ENCODE measurements at regions not wholly inside any gene's neighbourhood (a gene's known extent, or its start where the extent isn't known, plus 50 kb on each side); places are given as distances from the start of the nearest gene placed in this dataset.
"Not testable (repeated sequence)": the region's sequence is repeated elsewhere in the genome, so short reads cannot be mapped to it uniquely, and the experiment has no call there.

DNA sequence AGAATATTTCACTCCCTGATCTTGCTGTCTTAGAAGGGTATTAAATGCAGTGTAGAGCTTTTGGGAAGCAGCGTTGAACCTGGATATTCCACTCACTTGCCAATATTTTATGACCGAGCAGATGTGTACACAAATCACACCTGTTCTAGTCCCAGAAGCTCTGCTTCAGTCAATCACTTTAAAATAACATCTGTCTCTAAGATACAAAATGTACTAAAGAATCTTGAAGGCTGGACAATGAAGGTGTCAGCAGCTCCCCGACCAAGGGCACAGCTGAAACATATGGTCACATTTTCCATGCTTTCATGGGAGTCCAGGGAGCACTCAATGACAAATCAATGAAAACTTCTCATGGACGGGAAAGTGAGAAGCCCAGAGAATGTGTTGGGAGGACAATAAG, 668.3 kb downstream of the PRIM2 start:
- not testable (repeated sequence) for H2AFZ ChIP-seq (ENCODE audit: low read length); H3K4me2 ChIP-seq (ENCODE audit: low read depth, low read length, poor library complexity, severe bottlenecking); H3K9me2 ChIP-seq (replicated peaks; ENCODE audit: insufficient read depth, low read length); H3K79me2 ChIP-seq (ENCODE audit: low read length); DNase-seq; H3K9ac ChIP-seq (ENCODE audit: low read length); H3K36me3 ChIP-seq (ENCODE audit: insufficient read depth, low read length); H3K9me3 ChIP-seq (ENCODE audit: low read length); H3K4me3 ChIP-seq (ENCODE audit: low read length); H3K27me3 ChIP-seq (ENCODE audit: low read length); H3K4me1 ChIP-seq (ENCODE audit: low read length); H4K20me1 ChIP-seq (ENCODE audit: insufficient read depth, low read depth, low read length); H3K27ac ChIP-seq (ENCODE audit: low read length)

GRCh38 chr6:57986584-57986983, 669.2 kb downstream of the PRIM2 start:
- H3K79me2 ChIP-seq (ENCODE audit: low read length); H3K4me3 ChIP-seq (ENCODE audit: low read length); H3K9ac ChIP-seq (ENCODE audit: low read length); H3K27ac ChIP-seq (ENCODE audit: low read length); H3K36me3 ChIP-seq (ENCODE audit: insufficient read depth, low read length); H2AFZ ChIP-seq (ENCODE audit: low read length); H3K9me3 ChIP-seq (ENCODE audit: low read length); H3K4me1 ChIP-seq (ENCODE audit: low read length); H3K9me2 ChIP-seq (replicated peaks; ENCODE audit: insufficient read depth, low read length); H4K20me1 ChIP-seq (ENCODE audit: insufficient read depth, low read depth, low read length); H3K27me3 ChIP-seq (ENCODE audit: low read length): not testable (repeated sequence)
- DNase-seq, result peak; percentile 79
- peak overlapping the region; percentile 17 for H3K4me2 ChIP-seq (ENCODE audit: low read depth, low read length, poor library complexity, severe bottlenecking)

DNA sequence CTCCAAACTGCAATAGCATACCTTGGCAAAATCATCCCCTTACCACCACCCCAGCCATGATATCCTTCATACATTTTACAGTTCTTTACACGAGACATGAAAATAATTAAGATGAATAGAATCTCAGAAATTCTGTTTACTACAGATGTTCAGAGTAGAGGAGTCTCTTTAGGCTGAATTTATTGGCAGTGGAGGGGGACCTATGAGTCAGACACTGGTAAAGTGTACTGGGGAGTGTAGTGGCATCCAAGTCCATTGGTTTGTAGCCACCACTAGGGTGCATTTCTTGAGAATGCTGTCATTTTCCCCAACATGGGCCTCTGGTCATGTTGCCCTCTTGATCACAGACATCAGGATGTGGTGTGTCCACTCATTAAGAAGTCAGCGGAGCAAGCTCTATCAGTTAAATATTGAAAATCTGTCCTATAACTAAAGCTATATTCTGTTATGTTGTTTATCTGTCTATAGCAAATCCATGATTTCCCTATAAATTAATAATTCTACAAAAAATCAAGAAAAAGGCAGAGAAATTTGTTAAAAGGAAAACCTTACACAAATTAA, 672.2 kb downstream of the PRIM2 start:
- H2AFZ ChIP-seq (ENCODE audit: low read length); H3K9me3 ChIP-seq (ENCODE audit: low read length); H3K9ac ChIP-seq (ENCODE audit: low read length); H3K79me2 ChIP-seq (ENCODE audit: low read length); H3K27me3 ChIP-seq (ENCODE audit: low read length); H3K36me3 ChIP-seq (ENCODE audit: insufficient read depth, low read length); H3K4me1 ChIP-seq (ENCODE audit: low read length); DNase-seq; H3K9me2 ChIP-seq (replicated peaks; ENCODE audit: insufficient read depth, low read length); H4K20me1 ChIP-seq (ENCODE audit: insufficient read depth, low read depth, low read length); H3K4me3 ChIP-seq (ENCODE audit: low read length); H3K27ac ChIP-seq (ENCODE audit: low read length); H3K4me2 ChIP-seq (ENCODE audit: low read depth, low read length, poor library complexity, severe bottlenecking): not testable (repeated sequence)

GRCh38 chr6:57998858-57999619, 681.6 kb downstream of the PRIM2 start:
- H3K9me2 ChIP-seq (replicated peaks; ENCODE audit: insufficient read depth, low read length); H3K4me1 ChIP-seq (ENCODE audit: low read length); DNase-seq; H3K27me3 ChIP-seq (ENCODE audit: low read length); H3K4me3 ChIP-seq (ENCODE audit: low read length); H3K9me3 ChIP-seq (ENCODE audit: low read length); H2AFZ ChIP-seq (ENCODE audit: low read length); H3K9ac ChIP-seq (ENCODE audit: low read length); H3K27ac ChIP-seq (ENCODE audit: low read length); H3K4me2 ChIP-seq (ENCODE audit: low read depth, low read length, poor library complexity, severe bottlenecking); H4K20me1 ChIP-seq (ENCODE audit: insufficient read depth, low read depth, low read length); H3K36me3 ChIP-seq (ENCODE audit: insufficient read depth, low read length); H3K79me2 ChIP-seq (ENCODE audit: low read length): not testable (repeated sequence)

- not testable (repeated sequence) for H2AFZ ChIP-seq (ENCODE audit: low read length); H4K20me1 ChIP-seq (ENCODE audit: insufficient read depth, low read depth, low read length); H3K4me3 ChIP-seq (ENCODE audit: low read length); H3K4me1 ChIP-seq (ENCODE audit: low read length); H3K27me3 ChIP-seq (ENCODE audit: low read length); DNase-seq; H3K4me2 ChIP-seq (ENCODE audit: low read depth, low read length, poor library complexity, severe bottlenecking); H3K9ac ChIP-seq (ENCODE audit: low read length); H3K36me3 ChIP-seq (ENCODE audit: insufficient read depth, low read length); H3K9me2 ChIP-seq (replicated peaks; ENCODE audit: insufficient read depth, low read length); H3K79me2 ChIP-seq (ENCODE audit: low read length); H3K27ac ChIP-seq (ENCODE audit: low read length); H3K9me3 ChIP-seq (ENCODE audit: low read length)
Measured at GRCh38 chr6:58000233-58000632, 682.8 kb downstream of the PRIM2 start.

- DNase-seq, result peak; percentile 72
- H3K9ac ChIP-seq (ENCODE audit: low read length); H3K36me3 ChIP-seq (ENCODE audit: insufficient read depth, low read length); H3K9me2 ChIP-seq (replicated peaks; ENCODE audit: insufficient read depth, low read length); H3K9me3 ChIP-seq (ENCODE audit: low read length); H4K20me1 ChIP-seq (ENCODE audit: insufficient read depth, low read depth, low read length); H3K4me3 ChIP-seq (ENCODE audit: low read length); H3K79me2 ChIP-seq (ENCODE audit: low read length); H3K4me2 ChIP-seq (ENCODE audit: low read depth, low read length, poor library complexity, severe bottlenecking); H2AFZ ChIP-seq (ENCODE audit: low read length); H3K4me1 ChIP-seq (ENCODE audit: low read length); H3K27me3 ChIP-seq (ENCODE audit: low read length); H3K27ac ChIP-seq (ENCODE audit: low read length): not testable (repeated sequence)
Measured at GRCh38 chr6:58003417-58004167, 686.2 kb downstream of the PRIM2 start.

- not testable (repeated sequence) for H3K79me2 ChIP-seq (ENCODE audit: low read length); H3K27me3 ChIP-seq (ENCODE audit: low read length); H3K9ac ChIP-seq (ENCODE audit: low read length); H3K9me2 ChIP-seq (replicated peaks; ENCODE audit: insufficient read depth, low read length); DNase-seq; H3K4me1 ChIP-seq (ENCODE audit: low read length); H4K20me1 ChIP-seq (ENCODE audit: insufficient read depth, low read depth, low read length); H3K9me3 ChIP-seq (ENCODE audit: low read length); H3K4me3 ChIP-seq (ENCODE audit: low read length); H3K4me2 ChIP-seq (ENCODE audit: low read depth, low read length, poor library complexity, severe bottlenecking); H3K36me3 ChIP-seq (ENCODE audit: insufficient read depth, low read length); H3K27ac ChIP-seq (ENCODE audit: low read length); H2AFZ ChIP-seq (ENCODE audit: low read length)
Measured at GRCh38 chr6:58007334-58008000, 690.0 kb downstream of the PRIM2 start.

GRCh38 chr6:58008001-58008335, 690.5 kb downstream of the PRIM2 start:
- not testable (repeated sequence) for H3K27me3 ChIP-seq (ENCODE audit: low read length); H3K9me2 ChIP-seq (replicated peaks; ENCODE audit: insufficient read depth, low read length); H3K9ac ChIP-seq (ENCODE audit: low read length); H3K4me1 ChIP-seq (ENCODE audit: low read length); H3K4me3 ChIP-seq (ENCODE audit: low read length); H3K79me2 ChIP-seq (ENCODE audit: low read length); H3K9me3 ChIP-seq (ENCODE audit: low read length); H3K4me2 ChIP-seq (ENCODE audit: low read depth, low read length, poor library complexity, severe bottlenecking); H3K27ac ChIP-seq (ENCODE audit: low read length); H3K36me3 ChIP-seq (ENCODE audit: insufficient read depth, low read length); H2AFZ ChIP-seq (ENCODE audit: low read length); H4K20me1 ChIP-seq (ENCODE audit: insufficient read depth, low read depth, low read length); DNase-seq
